ENCODE measurements at regions not wholly inside any gene's neighbourhood (a gene's known extent, or its start where the extent isn't known, plus 50 kb on each side); places are given as distances from the start of the nearest gene placed in this dataset.

- TF ChIP-seq CTCF (IDR thresholded peaks at IDR 0.05) (no peak), POLR2A (IDR thresholded peaks at IDR 0.05) (no peak), POLR2AphosphoS5 (IDR thresholded peaks at IDR 0.05) (no peak)
These were observed 52.9 kb upstream of the ROBO2 start for GRCh38 chr3:76986876-76987474.

Measured in stomach (tissue), 4 donors.